EL (cell line): ENCODE measurements at regions not wholly inside any gene's neighbourhood (a gene's known extent, or its start where the extent isn't known, plus 50 kb on each side); places are given as distances from the start of the nearest gene placed in this dataset.

Experiments
- DNase-seq: peaks from one replicate; pipeline ENCODE4 v3.0.0-alpha.2; 2016

GRCh38 chr1:68331117-68331865 is 99.0 kb upstream of the WLS start:
- DNase-seq = peak; percentile 90

GRCh38 chr1:68330391-68330790 is 98.1 kb upstream of the WLS start:
- no peak for DNase-seq

- DNase-seq = no peak
These were observed 96.9 kb upstream of the WLS start for GRCh38 chr1:68329096-68329835.

- peak; percentile 58 for DNase-seq
These were observed 96.2 kb upstream of the WLS start for GRCh38 chr1:68328490-68328889.

GRCh38 chr1:68327414-68327813 is 95.1 kb upstream of the WLS start:
- DNase-seq = no peak

GRCh38 chr1:68326481-68326880 is 94.2 kb upstream of the WLS start:
- no peak for DNase-seq

- DNase-seq = no peak
These were observed 92.0 kb upstream of the WLS start for GRCh38 chr1:68324316-68324715.

- peak; percentile 73 for DNase-seq
These were observed 90.7 kb upstream of the WLS start for GRCh38 chr1:68322837-68323687.

- no peak for DNase-seq
These were observed 89.8 kb upstream of the WLS start for GRCh38 chr1:68322096-68322495.

GRCh38 chr1:68321084-68321685 is 88.9 kb upstream of the WLS start:
- DNase-seq = peak; percentile 59

- no peak for DNase-seq
These were observed 88.0 kb upstream of the WLS start for GRCh38 chr1:68320349-68320748.

- no peak for DNase-seq
These were observed 87.6 kb upstream of the WLS start for GRCh38 chr1:68319907-68320306.

- no peak for DNase-seq
These were observed 85.2 kb upstream of the WLS start for GRCh38 chr1:68317543-68317942.

GRCh38 chr1:68314151-68314780 is 81.9 kb upstream of the WLS start:
- DNase-seq = no peak

GRCh38 chr1:68313735-68314134 is 81.4 kb upstream of the WLS start:
- DNase-seq = no peak

GRCh38 chr1:68308034-68308433 is 75.7 kb upstream of the WLS start:
- DNase-seq = no peak

- no peak for DNase-seq
These were observed 75.1 kb upstream of the WLS start for GRCh38 chr1:68307378-68307787.

- DNase-seq = peak; percentile 15
These were observed 69.2 kb upstream of the WLS start for GRCh38 chr1:68301471-68302001.

GRCh38 chr1:68294367-68295066 is 62.2 kb upstream of the WLS start:
- DNase-seq = no peak

GRCh38 chr1:68293609-68294366 is 61.5 kb upstream of the WLS start:
- DNase-seq = no peak

GRCh38 chr1:68293122-68293521 is 60.8 kb upstream of the WLS start:
- no peak for DNase-seq
